ENCODE measurements at regions not wholly inside any gene's neighbourhood (a gene's known extent, or its start where the extent isn't known, plus 50 kb on each side); places are given as distances from the start of the nearest gene placed in this dataset.
"Not testable (repeated sequence)": the region's sequence is repeated elsewhere in the genome, so short reads cannot be mapped to it uniquely, and the experiment has no call there.

GRCh38 chr13:62407871-62408270 lies 992.2 kb upstream of the PCDH20 start:
- no peak for DNase-seq (ENCODE audit: low spot score)

- DNase-seq (ENCODE audit: low spot score) = no peak
Observed at GRCh38 chr13:62388515-62388914, 972.9 kb upstream of the PCDH20 start.

- DNase-seq (ENCODE audit: low spot score) = no peak
Observed at GRCh38 chr13:62387647-62388046, 972.0 kb upstream of the PCDH20 start.

GRCh38 chr13:62379241-62379640 lies 963.6 kb upstream of the PCDH20 start:
- DNase-seq (ENCODE audit: low spot score) = not testable (repeated sequence)

GRCh38 chr13:62377838-62378237 lies 962.2 kb upstream of the PCDH20 start:
- no peak for DNase-seq (ENCODE audit: low spot score)

- no peak for DNase-seq (ENCODE audit: low spot score)
Observed at GRCh38 chr13:62375653-62376052, 960.0 kb upstream of the PCDH20 start.

- no peak for DNase-seq (ENCODE audit: low spot score)
Observed at GRCh38 chr13:62371737-62372136, 956.1 kb upstream of the PCDH20 start.

- DNase-seq (ENCODE audit: low spot score) = not testable (repeated sequence)
Observed at GRCh38 chr13:62367971-62368370, 952.3 kb upstream of the PCDH20 start.

- DNase-seq (ENCODE audit: low spot score) = no peak
Observed at GRCh38 chr13:62360609-62361008, 945.0 kb upstream of the PCDH20 start.

GRCh38 chr13:62358646-62358932 lies 942.9 kb upstream of the PCDH20 start:
- DNase-seq (ENCODE audit: low spot score) = no peak

GRCh38 chr13:62357887-62358645 lies 942.4 kb upstream of the PCDH20 start:
- DNase-seq (ENCODE audit: low spot score) = no peak

GRCh38 chr13:62356977-62357376 lies 941.3 kb upstream of the PCDH20 start:
- no peak for DNase-seq (ENCODE audit: low spot score)

- DNase-seq (ENCODE audit: low spot score) = no peak
Observed at GRCh38 chr13:62337109-62337880, 921.6 kb upstream of the PCDH20 start.

- DNase-seq (ENCODE audit: low spot score) = no peak
Observed at GRCh38 chr13:62336507-62336906, 920.9 kb upstream of the PCDH20 start.

GRCh38 chr13:62333466-62333865 lies 917.8 kb upstream of the PCDH20 start:
- DNase-seq (ENCODE audit: low spot score) = no peak

GRCh38 chr13:62331384-62331783 lies 915.7 kb upstream of the PCDH20 start:
- DNase-seq (ENCODE audit: low spot score) = no peak

- no peak for DNase-seq (ENCODE audit: low spot score)
Observed at GRCh38 chr13:62327367-62327766, 911.7 kb upstream of the PCDH20 start.

GRCh38 chr13:62324842-62325241 lies 909.2 kb upstream of the PCDH20 start:
- no peak for DNase-seq (ENCODE audit: low spot score)

GRCh38 chr13:62321895-62322294 lies 906.2 kb upstream of the PCDH20 start:
- DNase-seq (ENCODE audit: low spot score) = no peak

GRCh38 chr13:62321139-62321538 lies 905.5 kb upstream of the PCDH20 start:
- DNase-seq (ENCODE audit: low spot score) = no peak

GRCh38 chr13:62320129-62321108 lies 904.8 kb upstream of the PCDH20 start:
- DNase-seq (ENCODE audit: low spot score) = peak; percentile 4

GRCh38 chr13:62309904-62310303 lies 894.3 kb upstream of the PCDH20 start:
- DNase-seq (ENCODE audit: low spot score) = no peak
